Breast epithelium (tissue), 4 donors: ENCODE measurements at regions not wholly inside any gene's neighbourhood (a gene's known extent, or its start where the extent isn't known, plus 50 kb on each side); places are given as distances from the start of the nearest gene placed in this dataset.

Experiments used
- DNase-seq, 2 donors: peaks; one replicate each; pipeline ENCODE4 v3.0.0-alpha.2; 2019; ENCODE audit warnings: low spot score in 2 of 2
- H3K27ac ChIP-seq, 2 donors: fragments of 200-600 bp; sonication (generic) in 1 of 2; one replicate each; pipeline ENCODE4 v1.5.1; 2016 to 2019; ENCODE audit warnings: mild to moderate bottlenecking in 1 of 2
- H3K27me3 ChIP-seq, 2 donors: fragments of 200-600 bp; sonication (generic) in 1 of 2; one replicate each; pipeline versions ENCODE4 v1.5.1 to v1.6.0; 2017 to 2019; ENCODE audit warnings: control low read depth in 1 of 2, mild to moderate bottlenecking in 1 of 2
- H3K36me3 ChIP-seq: fragments of 200-600 bp; one replicate; pipeline ENCODE4 v1.5.1; 2019
- H3K4me1 ChIP-seq, 2 donors: fragments of 200-600 bp; sonication (generic); one replicate each; pipeline ENCODE4 v1.5.1; 2016 to 2019; ENCODE audit warnings: control low read depth in 1 of 2
- H3K4me3 ChIP-seq, 3 donors: fragments of 200-600 bp; sonication (generic); 1 replicate in 2 of 3; 2 replicates in 1 of 3; pipeline ENCODE4 v1.5.1; 2016 to 2019; ENCODE audit warnings: mild to moderate bottlenecking in 3 of 3, moderate library complexity in 2 of 3
- H3K9me3 ChIP-seq, 2 donors: fragments of 200-600 bp; sonication (generic) in 1 of 2; one replicate each; pipeline ENCODE4 v1.5.1; 2016 to 2019; ENCODE audit warnings: control low read depth in 1 of 2
- CTCF ChIP-seq, 3 donors: fragments of 450-650 bp; IDR thresholded peaks; one replicate each; pipeline ENCODE4 v1.5.1; 2016 to 2017; ENCODE audit warnings: antibody characterized with exemption in 3 of 3, mild to moderate bottlenecking in 3 of 3, moderate library complexity in 3 of 3
- POLR2A ChIP-seq: fragments of 450-650 bp; IDR thresholded peaks from one replicate; pipeline ENCODE4 v1.6.1; 2016; ENCODE audit warnings: antibody characterized with exemption, mild to moderate bottlenecking, moderate library complexity
- POLR2AphosphoS5 ChIP-seq, 3 donors: sonication (generic); formaldehyde crosslinking; IDR thresholded peaks; one replicate each; pipeline ENCODE4 v1.6.1; 2017; ENCODE audit warnings: antibody characterized with exemption in 3 of 3
- intact Hi-C: fragments of 100-400 bp; cut with DNase I; formaldehyde crosslinking; loops from one replicate; pipeline ENCODE4 v1.15.1; 2023; ENCODE audit warnings: low total_unique reads

GRCh38 chr15:57872281-57873030 lies 165.9 kb downstream of the POLR2M start:
- Histone ChIP-seq H3K4me3 (no peak overlapping the region), H3K36me3 (no peaks in the 10 kb centered on the region), H3K27me3 (peaks cover 0 to 6% of the 10 kb centered on the region in 2 donors), H3K4me1 (no peaks in the 10 kb centered on the region), H3K27ac (no peak overlapping the region), H3K9me3 (peaks cover 12 to 17% of the 10 kb centered on the region in 2 donors)
- intact Hi-C loops, result no loop called here
- TF ChIP-seq CTCF (IDR thresholded peaks at IDR 0.05) (no peak), POLR2AphosphoS5 (IDR thresholded peaks at IDR 0.05) (no peak), POLR2A (no peak)
- no peak for DNase-seq

GRCh38 chr15:57873564-57874209 lies 167.2 kb downstream of the POLR2M start:
- no peak overlapping the region for H3K27ac ChIP-seq
- H3K4me1 ChIP-seq, result no peaks in the 10 kb centered on the region
- TF ChIP-seq POLR2A (no peak), POLR2AphosphoS5 (IDR thresholded peaks at IDR 0.05) (no peak), CTCF (IDR thresholded peaks at IDR 0.05) (no peak)
- no peaks in the 10 kb centered on the region for H3K36me3 ChIP-seq
- H3K27me3 ChIP-seq, result no peaks in the 10 kb centered on the region
- H3K4me3 ChIP-seq, result no peak overlapping the region
- H3K9me3 ChIP-seq, result peaks cover 12 to 17% of the 10 kb centered on the region in 2 donors
- DNase-seq, result no peak
- intact Hi-C loops, result no loop called here

- Histone ChIP-seq H3K4me3 (no peak overlapping the region), H3K27me3 (no peaks in the 10 kb centered on the region), H3K4me1 (no peaks in the 10 kb centered on the region), H3K36me3 (no peaks in the 10 kb centered on the region), H3K9me3 (peaks cover 12 to 17% of the 10 kb centered on the region in 2 donors), H3K27ac (no peak overlapping the region)
- intact Hi-C loops, result no loop called here
- TF ChIP-seq CTCF (IDR thresholded peaks at IDR 0.05), result no peak
- no peak for TF ChIP-seq POLR2A
- no peak for TF ChIP-seq POLR2AphosphoS5 (IDR thresholded peaks at IDR 0.05)
- no peak for DNase-seq
These were observed 168.8 kb downstream of the POLR2M start for GRCh38 chr15:57875347-57875746.

- peaks cover 12 to 17% of the 10 kb centered on the region in 2 donors for H3K9me3 ChIP-seq
- intact Hi-C loops, result no loop called here
These were observed 172.1 kb downstream of the POLR2M start for GRCh38 chr15:57878573-57878972.

More at GRCh38 chr15:57878573-57878972, 172.1 kb downstream of the POLR2M start:
- Histone ChIP-seq H3K27ac (no peak overlapping the region), H3K36me3 (no peaks in the 10 kb centered on the region), H3K27me3 (no peaks in the 10 kb centered on the region), H3K4me3 (no peak overlapping the region), H3K4me1 (no peaks in the 10 kb centered on the region)
- TF ChIP-seq POLR2AphosphoS5 (IDR thresholded peaks at IDR 0.05) (no peak), CTCF (IDR thresholded peaks at IDR 0.05) (no peak), POLR2A (no peak)
- DNase-seq, result no peak
